Calu3 (cell line): ENCODE measurements at regions not wholly inside any gene's neighbourhood (a gene's known extent, or its start where the extent isn't known, plus 50 kb on each side); places are given as distances from the start of the nearest gene placed in this dataset.
A peak's percentile ranks its signal among the peaks of the same experiment; 100 is the strongest.

Experiments
- BruUV-seq: library from RNA; stranded (reverse); fragments of 400-500 nt; replicated peaks from 2 replicates; lab custom pipeline; 2021; lab: Mats Ljungman, UMichigan
- CTCF ChIA-PET: fragments of 300-600 bp; sonication (Branson Sonifier 250); formaldehyde crosslinking; loops from one replicate; lab custom pipeline; 2022; ENCODE audit warnings: antibody characterized with exemption; lab: Charles Lee
- DNase-seq: peaks from one replicate; pipeline ENCODE4 v3.0.0; 2022
- H3K27ac Mint-ChIP-seq: one replicate; pipeline ENCODE4 v1.8.0; 2022; ENCODE audit warnings: mixed read lengths; ENCODE audit not compliant: unreplicated experiment
- H3K27me3 Mint-ChIP-seq: one replicate; pipeline ENCODE4 v1.8.0; 2022; ENCODE audit warnings: mixed read lengths; ENCODE audit not compliant: unreplicated experiment
- H3K36me3 Mint-ChIP-seq: one replicate; pipeline ENCODE4 v1.8.0; 2022; ENCODE audit warnings: mild to moderate bottlenecking, moderate library complexity, mixed read lengths; ENCODE audit not compliant: insufficient read depth, unreplicated experiment
- H3K4me1 Mint-ChIP-seq: one replicate; pipeline ENCODE4 v1.8.0; 2022; ENCODE audit warnings: mild to moderate bottlenecking, low read depth, mixed read lengths; ENCODE audit not compliant: unreplicated experiment
- H3K4me3 Mint-ChIP-seq: one replicate; pipeline ENCODE4 v1.8.0; 2022; ENCODE audit warnings: mild to moderate bottlenecking, low read depth, moderate library complexity, mixed read lengths; ENCODE audit not compliant: unreplicated experiment
- H3K9me3 Mint-ChIP-seq: one replicate; pipeline ENCODE4 v1.8.0; 2022; ENCODE audit warnings: low read depth, mixed read lengths; ENCODE audit not compliant: unreplicated experiment
- CTCF ChIP-seq: fragments of 200-600 bp; IDR thresholded peaks from one replicate; pipeline ENCODE4 v1.8.0; 2022; ENCODE audit warnings: antibody characterized with exemption; ENCODE audit not compliant: unreplicated experiment
- intact Hi-C: fragments of 100-400 bp; cut with micrococcal nuclease; formaldehyde crosslinking; loops from one replicate; pipeline ENCODE4 v1.10.0; 2022; ENCODE audit not compliant: unreplicated experiment

- CTCF ChIA-PET, result no interaction called here
- Mint-ChIP-seq H3K36me3 (no peaks in the 10 kb centered on the region), H3K9me3 (peaks cover 2% of the 10 kb centered on the region), H3K27me3 (no peaks in the 10 kb centered on the region), H3K4me1 (no peaks in the 10 kb centered on the region), H3K27ac (no peak overlapping the region), H3K4me3 (no peak overlapping the region)
- intact Hi-C loops, result no loop called here
- DNase-seq, result no peak
- TF ChIP-seq CTCF, result no peak
- no TSS peak for BruUV-seq
Measured at GRCh38 chr6:74551896-74552295, 654.0 kb downstream of the COL12A1 start.

GRCh38 chr6:74550821-74551220, 655.0 kb downstream of the COL12A1 start:
- DNase-seq, result no peak
- Mint-ChIP-seq H3K27me3 (no peaks in the 10 kb centered on the region), H3K9me3 (peaks cover under 1% of the 10 kb centered on the region), H3K36me3 (no peaks in the 10 kb centered on the region), H3K27ac (no peak overlapping the region), H3K4me1 (no peaks in the 10 kb centered on the region), H3K4me3 (no peak overlapping the region)
- TF ChIP-seq CTCF, result no peak
- CTCF ChIA-PET, result no interaction called here
- BruUV-seq, result no TSS peak
- intact Hi-C loops, result no loop called here

GRCh38 chr6:74549746-74550145, 656.1 kb downstream of the COL12A1 start:
- CTCF ChIA-PET, result no interaction called here
- intact Hi-C loops, result no loop called here
- H3K4me3 Mint-ChIP-seq, result no peak overlapping the region
- H3K4me1 Mint-ChIP-seq, result no peaks in the 10 kb centered on the region
- no peak for DNase-seq
- TF ChIP-seq CTCF, result no peak
- H3K27me3 Mint-ChIP-seq, result no peaks in the 10 kb centered on the region
- no TSS peak for BruUV-seq
- H3K36me3 Mint-ChIP-seq, result no peaks in the 10 kb centered on the region
- H3K27ac Mint-ChIP-seq, result no peak overlapping the region
- peaks cover 3% of the 10 kb centered on the region for H3K9me3 Mint-ChIP-seq

- BruUV-seq, result no TSS peak
- H3K4me3 Mint-ChIP-seq, result peak overlapping the region; percentile 50
- intact Hi-C loops, result loop anchor here (2.0 to 10.0 kb wide), 5 partner anchors 37 to 198 kb away; no protein-coding TSS in a partner anchor
- CTCF ChIA-PET, result interaction anchor here (1.1 to 1.5 kb wide), 2 partner anchors 670 to 675 kb away, joined by 3 read pairs; no protein-coding TSS in a partner anchor
- no peaks in the 10 kb centered on the region for H3K27me3 Mint-ChIP-seq
- no peak for TF ChIP-seq CTCF
- H3K27ac Mint-ChIP-seq, result peak overlapping the region; percentile 99
- peaks cover 29% of the 10 kb centered on the region for H3K4me1 Mint-ChIP-seq
- peaks cover 4% of the 10 kb centered on the region for H3K9me3 Mint-ChIP-seq
- peaks cover 15% of the 10 kb centered on the region for H3K36me3 Mint-ChIP-seq
- DNase-seq, result peak; percentile 47
Measured at GRCh38 chr6:74534465-74535211, 671.2 kb downstream of the COL12A1 start.
